ENCODE measurements at regions not wholly inside any gene's neighbourhood (a gene's known extent, or its start where the extent isn't known, plus 50 kb on each side); places are given as distances from the start of the nearest gene placed in this dataset.
"Not testable (repeated sequence)": the region's sequence is repeated elsewhere in the genome, so short reads cannot be mapped to it uniquely, and the experiment has no call there.

DNA sequence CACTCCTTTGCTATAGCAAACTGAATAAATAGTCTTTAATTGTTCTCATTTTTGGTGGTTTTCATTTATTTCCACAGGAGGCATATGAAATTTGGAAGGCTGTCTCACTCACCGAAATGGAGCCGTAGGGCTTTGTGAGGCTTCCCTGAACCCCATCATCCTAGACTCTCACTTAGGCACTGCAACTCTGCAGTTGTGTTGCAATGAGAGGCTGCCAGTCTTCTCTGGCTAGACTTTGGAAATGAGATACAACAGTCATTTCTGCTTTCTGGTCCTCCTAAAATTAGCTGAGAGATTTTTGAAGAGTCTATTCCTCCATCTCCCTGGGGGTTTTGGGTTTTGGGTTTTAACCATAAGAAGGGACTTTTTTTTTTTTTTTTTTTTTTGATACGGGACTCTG is 146.5 kb downstream of the SH3BGRL start:
- H3K4me3 ChIP-seq (ENCODE audit: low read length), result no peak overlapping the region
- H3K9me3 ChIP-seq (ENCODE audit: control insufficient read depth, low read depth, low read length), result no peaks in the 10 kb centered on the region
- no peak overlapping the region for H3K27ac ChIP-seq (ENCODE audit: low read length)
- no peaks in the 10 kb centered on the region for H3K36me3 ChIP-seq (ENCODE audit: control insufficient read depth, insufficient read depth, low read length)
- no peak for DNase-seq
- no peaks in the 10 kb centered on the region for H3K27me3 ChIP-seq (ENCODE audit: control insufficient read depth, insufficient read depth, low read length)
- H3K4me1 ChIP-seq (ENCODE audit: control insufficient read depth, insufficient read depth, low read length), result no peaks in the 10 kb centered on the region
- WGBS (ENCODE audit: insufficient coverage, low lambda C conversion rate), result no CpG with 5 or more reads among the region's 3 CpGs

DNA sequence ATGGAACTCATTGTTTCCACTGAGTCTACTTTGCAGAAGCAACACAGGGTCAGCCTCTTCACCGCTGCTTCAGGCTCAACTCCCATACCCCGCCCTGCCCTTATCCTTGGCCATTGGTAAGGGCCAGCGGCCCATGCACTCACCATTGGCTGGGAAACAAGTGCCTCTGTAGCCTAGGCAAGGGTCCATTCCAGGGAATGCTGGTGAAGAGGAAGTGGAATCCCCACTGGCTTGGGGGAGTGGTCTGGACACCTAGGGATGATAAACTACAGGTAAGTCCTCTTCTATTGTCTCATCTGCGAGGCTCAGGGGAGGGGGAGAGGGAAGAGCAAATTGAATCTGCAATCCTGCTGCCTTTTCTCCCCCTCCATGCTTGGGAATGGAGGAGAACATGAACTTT is 153.1 kb downstream of the SH3BGRL start:
- Histone ChIP-seq H3K27me3 (ENCODE audit: control insufficient read depth, insufficient read depth, low read length) (no peaks in the 10 kb centered on the region), H3K9me3 (ENCODE audit: control insufficient read depth, low read depth, low read length) (no peaks in the 10 kb centered on the region), H3K4me1 (ENCODE audit: control insufficient read depth, insufficient read depth, low read length) (no peaks in the 10 kb centered on the region), H3K36me3 (ENCODE audit: control insufficient read depth, insufficient read depth, low read length) (no peaks in the 10 kb centered on the region), H3K4me3 (ENCODE audit: low read length) (no peak overlapping the region), H3K27ac (ENCODE audit: low read length) (no peak overlapping the region)
- DNase-seq, result no peak
- no CpG with 5 or more reads among the region's 4 CpGs for WGBS (ENCODE audit: insufficient coverage, low lambda C conversion rate)

DNA sequence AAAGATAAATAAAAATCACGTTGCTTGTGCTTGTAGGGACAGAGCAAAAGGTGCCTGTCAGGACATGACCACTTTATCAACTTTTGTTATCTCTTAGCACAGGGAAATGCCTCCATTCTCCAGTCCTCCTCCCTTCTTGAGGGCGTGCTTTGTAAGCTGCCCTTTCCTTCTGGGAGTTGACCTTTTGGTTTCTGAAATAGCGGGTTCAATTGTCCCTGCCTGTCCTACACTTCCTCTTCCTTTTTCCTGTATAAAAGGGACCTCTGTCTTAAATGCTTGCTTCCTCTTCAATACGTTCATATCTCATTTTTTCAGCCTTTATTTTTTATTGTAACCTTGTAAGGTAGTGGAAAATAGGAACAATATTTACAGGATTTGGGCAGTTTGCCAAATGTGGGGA is 153.5 kb downstream of the SH3BGRL start:
- Histone ChIP-seq H3K9me3 (ENCODE audit: control insufficient read depth, low read depth, low read length) (no peaks in the 10 kb centered on the region), H3K36me3 (ENCODE audit: control insufficient read depth, insufficient read depth, low read length) (no peaks in the 10 kb centered on the region), H3K4me3 (ENCODE audit: low read length) (no peak overlapping the region), H3K27me3 (ENCODE audit: control insufficient read depth, insufficient read depth, low read length) (no peaks in the 10 kb centered on the region), H3K4me1 (ENCODE audit: control insufficient read depth, insufficient read depth, low read length) (no peaks in the 10 kb centered on the region), H3K27ac (ENCODE audit: low read length) (no peak overlapping the region)
- no peak for DNase-seq
- WGBS (ENCODE audit: insufficient coverage, low lambda C conversion rate), result no CpG with 5 or more reads among the region's 4 CpGs

DNA sequence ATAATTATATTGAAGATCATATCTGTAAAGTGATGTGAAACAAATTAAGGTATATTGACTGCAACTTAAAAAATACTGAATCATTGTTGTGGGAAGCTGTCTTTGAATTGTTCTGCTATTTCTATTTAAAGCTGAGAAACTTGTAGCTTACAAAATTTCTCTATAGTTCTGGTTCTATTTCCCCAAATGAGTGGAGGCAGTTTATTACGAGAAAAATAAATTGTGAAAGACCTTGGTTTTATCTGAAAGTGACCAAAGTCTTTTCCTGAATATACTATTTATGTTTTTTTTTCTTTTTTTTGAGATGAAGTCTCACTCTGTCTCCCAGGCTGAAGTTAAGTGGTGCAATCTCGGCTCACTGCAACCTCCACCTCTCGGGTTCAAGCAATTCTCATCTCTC is 165.4 kb downstream of the SH3BGRL start:
- DNase-seq, result no peak
- no CpG with 5 or more reads among the region's 3 CpGs for WGBS (ENCODE audit: insufficient coverage, low lambda C conversion rate)
- no peaks in the 10 kb centered on the region for H3K27me3 ChIP-seq (ENCODE audit: control insufficient read depth, insufficient read depth, low read length)
- H3K4me3 ChIP-seq (ENCODE audit: low read length), result no peak overlapping the region
- no peak overlapping the region for H3K27ac ChIP-seq (ENCODE audit: low read length)
- no peaks in the 10 kb centered on the region for H3K9me3 ChIP-seq (ENCODE audit: control insufficient read depth, low read depth, low read length)
- H3K36me3 ChIP-seq (ENCODE audit: control insufficient read depth, insufficient read depth, low read length), result no peaks in the 10 kb centered on the region
- H3K4me1 ChIP-seq (ENCODE audit: control insufficient read depth, insufficient read depth, low read length), result no peaks in the 10 kb centered on the region

DNA sequence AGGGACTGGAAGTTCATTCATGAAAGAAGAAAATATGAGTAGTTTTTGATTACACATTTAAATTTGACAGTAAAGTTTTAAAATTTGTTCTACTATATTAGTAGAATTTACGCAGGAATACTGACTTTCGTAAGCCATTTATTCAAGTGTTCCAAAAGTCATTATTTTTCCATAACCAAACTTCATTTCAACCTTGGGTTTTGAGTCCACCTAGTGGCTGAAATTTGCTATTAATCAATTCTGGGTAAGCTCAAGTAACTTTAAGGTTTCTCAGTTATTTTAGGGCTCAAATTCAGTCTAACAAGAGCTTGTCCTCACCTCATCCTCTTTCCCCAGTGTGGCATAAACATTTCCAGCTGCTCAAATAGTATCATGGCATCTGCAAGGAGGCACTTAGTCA is 175.4 kb downstream of the SH3BGRL start:
- Histone ChIP-seq H3K4me3 (ENCODE audit: low read length) (no peak overlapping the region), H3K27ac (ENCODE audit: low read length) (no peak overlapping the region), H3K4me1 (ENCODE audit: control insufficient read depth, insufficient read depth, low read length) (no peaks in the 10 kb centered on the region), H3K27me3 (ENCODE audit: control insufficient read depth, insufficient read depth, low read length) (no peaks in the 10 kb centered on the region), H3K36me3 (ENCODE audit: control insufficient read depth, insufficient read depth, low read length) (no peaks in the 10 kb centered on the region), H3K9me3 (ENCODE audit: control insufficient read depth, low read depth, low read length) (no peaks in the 10 kb centered on the region)
- peak in 1 of 2 donors; percentile 2 for DNase-seq
- WGBS (ENCODE audit: insufficient coverage, low lambda C conversion rate), result no CpG with 5 or more reads among the region's 2 CpGs

DNA sequence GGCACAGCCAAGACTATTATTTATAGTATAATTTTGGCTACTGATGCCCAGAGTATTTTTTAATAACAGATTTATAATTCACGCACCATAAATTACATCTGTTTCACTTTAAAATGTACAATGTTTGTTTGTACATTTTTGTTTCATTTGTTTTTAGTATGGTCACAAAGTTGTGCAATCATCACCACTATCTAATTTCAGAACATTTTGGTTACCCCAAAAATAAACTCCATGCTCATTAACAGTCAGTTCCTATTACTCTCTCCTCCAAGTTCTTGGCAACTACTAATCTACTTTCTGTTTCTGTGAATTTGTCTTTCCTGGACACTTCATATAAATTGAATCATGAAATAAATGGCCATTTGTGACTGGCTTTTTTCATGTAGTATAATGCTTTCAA is 176.7 kb downstream of the SH3BGRL start:
- no peak for DNase-seq
- Histone ChIP-seq H3K36me3 (ENCODE audit: control insufficient read depth, insufficient read depth, low read length) (no peaks in the 10 kb centered on the region), H3K9me3 (ENCODE audit: control insufficient read depth, low read depth, low read length) (no peaks in the 10 kb centered on the region), H3K27ac (ENCODE audit: low read length) (no peak overlapping the region), H3K27me3 (ENCODE audit: control insufficient read depth, insufficient read depth, low read length) (no peaks in the 10 kb centered on the region), H3K4me1 (ENCODE audit: control insufficient read depth, insufficient read depth, low read length) (no peaks in the 10 kb centered on the region), H3K4me3 (ENCODE audit: low read length) (no peak overlapping the region)
- no CpG with 5 or more reads among the region's 1 CpG for WGBS (ENCODE audit: insufficient coverage, low lambda C conversion rate)

DNA sequence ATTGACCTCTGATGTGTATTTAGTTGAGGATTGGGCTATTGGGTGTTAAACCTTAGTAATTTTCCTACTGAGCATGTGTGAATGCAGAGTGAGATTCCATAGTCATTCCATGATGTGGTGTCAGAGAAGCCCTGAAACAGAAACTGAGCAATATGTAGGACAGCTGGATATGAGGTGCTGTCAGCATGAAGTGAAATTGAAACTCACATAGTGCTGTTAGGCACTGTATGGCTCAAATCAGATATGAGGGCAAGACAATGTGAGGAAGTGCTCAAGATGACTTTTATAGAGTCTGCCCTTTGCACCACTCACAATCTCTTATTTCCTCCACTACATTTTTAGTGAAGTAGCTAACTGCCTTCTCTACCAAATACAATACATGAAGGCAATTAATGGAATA is 188.3 kb downstream of the SH3BGRL start:
- Histone ChIP-seq H3K9me3 (ENCODE audit: control insufficient read depth, low read depth, low read length) (no peaks in the 10 kb centered on the region), H3K27ac (ENCODE audit: low read length) (no peak overlapping the region), H3K36me3 (ENCODE audit: control insufficient read depth, insufficient read depth, low read length) (no peaks in the 10 kb centered on the region), H3K27me3 (ENCODE audit: control insufficient read depth, insufficient read depth, low read length) (no peaks in the 10 kb centered on the region), H3K4me1 (ENCODE audit: control insufficient read depth, insufficient read depth, low read length) (no peaks in the 10 kb centered on the region), H3K4me3 (ENCODE audit: low read length) (no peak overlapping the region)
- DNase-seq, result peak; percentile 19 to 63

DNA sequence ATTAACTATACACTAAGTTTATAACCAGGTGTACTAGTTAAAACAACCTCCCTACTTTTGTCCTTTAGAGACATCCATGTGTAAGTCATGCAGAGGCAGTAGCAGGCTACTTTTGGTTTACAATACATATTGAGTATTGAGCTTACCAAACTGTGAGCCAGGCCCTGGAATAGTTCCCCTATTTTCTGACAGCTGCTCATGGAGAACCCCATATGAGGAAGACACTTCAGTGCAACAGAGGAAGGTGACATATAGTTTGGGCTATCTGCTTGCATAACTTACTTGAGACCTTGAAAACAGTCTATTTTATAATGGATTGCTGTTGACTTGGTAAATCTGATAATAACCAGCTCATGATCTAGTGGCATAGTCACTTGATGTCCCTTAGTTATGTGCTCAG is 190.5 kb downstream of the SH3BGRL start:
- no peaks in the 10 kb centered on the region for H3K36me3 ChIP-seq (ENCODE audit: control insufficient read depth, insufficient read depth, low read length)
- no peak overlapping the region for H3K4me3 ChIP-seq (ENCODE audit: low read length)
- H3K27ac ChIP-seq (ENCODE audit: low read length), result no peak overlapping the region
- no peaks in the 10 kb centered on the region for H3K9me3 ChIP-seq (ENCODE audit: control insufficient read depth, low read depth, low read length)
- no peak for DNase-seq
- no peaks in the 10 kb centered on the region for H3K27me3 ChIP-seq (ENCODE audit: control insufficient read depth, insufficient read depth, low read length)
- no peaks in the 10 kb centered on the region for H3K4me1 ChIP-seq (ENCODE audit: control insufficient read depth, insufficient read depth, low read length)

DNA sequence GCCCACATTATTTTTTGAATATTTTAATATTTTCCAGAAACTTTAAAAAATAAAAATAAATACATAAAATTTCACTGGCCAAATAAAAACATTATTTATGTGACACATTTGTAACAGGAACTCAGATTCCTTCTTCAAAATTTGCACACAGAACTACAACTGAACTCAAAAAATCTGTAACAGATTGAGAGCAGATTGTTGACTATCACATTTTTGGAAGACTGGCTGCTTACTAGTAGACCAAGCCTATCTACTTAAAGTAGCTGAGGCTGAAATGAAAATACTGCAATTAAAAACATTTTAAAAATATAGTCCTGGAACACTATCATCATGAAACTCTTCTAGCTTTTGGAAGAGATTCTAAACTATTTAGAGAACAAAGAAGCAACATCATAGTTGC is 203.9 kb downstream of the SH3BGRL start:
- Histone ChIP-seq H3K27ac (ENCODE audit: low read length) (no peak overlapping the region), H3K27me3 (ENCODE audit: control insufficient read depth, insufficient read depth, low read length) (no peaks in the 10 kb centered on the region), H3K4me3 (ENCODE audit: low read length) (no peak overlapping the region), H3K36me3 (ENCODE audit: control insufficient read depth, insufficient read depth, low read length) (no peaks in the 10 kb centered on the region), H3K9me3 (ENCODE audit: control insufficient read depth, low read depth, low read length) (no peaks in the 10 kb centered on the region), H3K4me1 (ENCODE audit: control insufficient read depth, insufficient read depth, low read length) (no peaks in the 10 kb centered on the region)
- DNase-seq, result no peak

DNA sequence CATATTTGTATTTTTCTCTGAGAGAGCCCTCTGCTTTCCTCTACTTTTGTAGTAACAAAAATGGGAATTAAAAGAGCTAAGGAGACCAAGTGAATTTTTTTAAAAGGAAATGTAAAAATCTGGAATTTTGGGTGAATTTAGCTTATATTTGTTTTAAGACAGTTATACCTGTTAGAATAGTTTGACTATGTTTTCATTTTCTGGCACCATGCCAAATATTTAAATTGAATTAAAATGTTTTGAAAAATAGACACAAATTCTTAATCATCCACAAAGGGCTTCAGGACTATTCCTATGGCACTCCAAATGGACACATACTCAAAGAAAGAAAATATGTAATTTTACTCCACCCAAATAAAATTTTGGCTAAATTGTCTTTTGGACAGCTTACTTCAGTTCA is 209.6 kb downstream of the SH3BGRL start:
- DNase-seq, result no peak
- Histone ChIP-seq H3K4me1 (ENCODE audit: control insufficient read depth, insufficient read depth, low read length) (no peaks in the 10 kb centered on the region), H3K27ac (ENCODE audit: low read length) (no peak overlapping the region), H3K27me3 (ENCODE audit: control insufficient read depth, insufficient read depth, low read length) (no peaks in the 10 kb centered on the region), H3K36me3 (ENCODE audit: control insufficient read depth, insufficient read depth, low read length) (no peaks in the 10 kb centered on the region), H3K9me3 (ENCODE audit: control insufficient read depth, low read depth, low read length) (no peaks in the 10 kb centered on the region), H3K4me3 (ENCODE audit: low read length) (no peak overlapping the region)

DNA sequence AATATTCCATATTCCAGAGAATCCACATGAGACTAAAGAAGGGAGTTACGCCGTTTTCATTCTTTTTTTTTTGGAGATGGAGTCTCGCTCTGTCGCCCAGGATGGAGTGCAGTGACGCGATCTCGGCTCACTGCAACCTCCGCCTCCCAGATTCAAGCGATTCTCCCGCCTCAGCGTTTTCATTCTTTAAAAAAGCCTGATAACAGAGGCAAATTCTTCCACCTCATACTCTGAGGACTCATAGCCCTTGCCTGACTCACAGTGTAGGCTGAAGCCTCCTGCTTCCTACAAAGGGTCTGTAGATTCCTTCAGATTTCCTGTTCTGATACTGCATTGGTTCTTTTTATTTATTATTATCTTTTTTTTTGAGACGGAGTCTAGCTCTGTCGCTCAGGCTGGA is 210.5 kb downstream of the SH3BGRL start:
- DNase-seq, result no peak
- Histone ChIP-seq H3K27me3 (ENCODE audit: control insufficient read depth, insufficient read depth, low read length) (no peaks in the 10 kb centered on the region), H3K27ac (ENCODE audit: low read length) (no peak overlapping the region), H3K9me3 (ENCODE audit: control insufficient read depth, low read depth, low read length) (no peaks in the 10 kb centered on the region), H3K4me1 (ENCODE audit: control insufficient read depth, insufficient read depth, low read length) (no peaks in the 10 kb centered on the region), H3K4me3 (ENCODE audit: low read length) (no peak overlapping the region), H3K36me3 (ENCODE audit: control insufficient read depth, insufficient read depth, low read length) (no peaks in the 10 kb centered on the region)
- WGBS (ENCODE audit: insufficient coverage, low lambda C conversion rate), result no CpG with 5 or more reads among the region's 13 CpGs

DNA sequence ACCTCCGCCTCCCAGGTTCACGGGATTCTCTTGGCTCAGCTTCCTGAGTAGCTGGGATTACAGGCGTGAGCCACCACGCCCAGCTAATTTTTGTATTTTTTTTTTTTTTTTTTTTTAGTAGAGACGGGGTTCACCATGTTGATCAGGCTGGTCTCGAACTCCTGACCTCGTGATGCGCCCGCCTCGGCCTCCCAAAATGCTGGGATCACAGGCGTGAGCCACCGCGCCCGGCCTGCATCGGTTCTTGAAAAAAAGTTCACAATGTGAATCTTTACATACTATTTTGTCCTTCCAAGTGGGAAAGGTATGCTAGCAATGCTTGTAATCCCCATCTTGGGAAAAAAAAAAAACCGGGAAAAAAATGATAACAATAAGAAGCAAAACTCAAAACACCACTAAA is 211.0 kb downstream of the SH3BGRL start:
- not testable (repeated sequence) for DNase-seq; H3K36me3 ChIP-seq (ENCODE audit: control insufficient read depth, insufficient read depth, low read length); H3K27me3 ChIP-seq (ENCODE audit: control insufficient read depth, insufficient read depth, low read length); H3K4me1 ChIP-seq (ENCODE audit: control insufficient read depth, insufficient read depth, low read length); H3K27ac ChIP-seq (ENCODE audit: low read length); H3K4me3 ChIP-seq (ENCODE audit: low read length); H3K9me3 ChIP-seq (ENCODE audit: control insufficient read depth, low read depth, low read length)
- WGBS (ENCODE audit: insufficient coverage, low lambda C conversion rate), result 83% methylated on average over 1 of the region's 16 CpGs

All from large intestine (tissue), 3 donors.